GM18951 (cell line): ENCODE measurements at regions not wholly inside any gene's neighbourhood (a gene's known extent, or its start where the extent isn't known, plus 50 kb on each side); places are given as distances from the start of the nearest gene placed in this dataset.

Experiments
- POLR2A ChIP-seq: IDR thresholded peaks from 4 replicates; pipeline ENCODE4 v1.6.1; 2011; ENCODE audit warnings: mild to moderate bottlenecking; ENCODE audit not compliant: insufficient read length, insufficient read depth; ENCODE audit errors: extremely low read depth
- in situ Hi-C: fragments of 300-500 bp; cut with MboI; formaldehyde crosslinking; loops from one replicate; pipeline ENCODE4 v1.12.0; 2022; ENCODE audit warnings: low sequenced_read_pairs, mixed read lengths, inconsistent platforms; ENCODE audit not compliant: unreplicated experiment

DNA sequence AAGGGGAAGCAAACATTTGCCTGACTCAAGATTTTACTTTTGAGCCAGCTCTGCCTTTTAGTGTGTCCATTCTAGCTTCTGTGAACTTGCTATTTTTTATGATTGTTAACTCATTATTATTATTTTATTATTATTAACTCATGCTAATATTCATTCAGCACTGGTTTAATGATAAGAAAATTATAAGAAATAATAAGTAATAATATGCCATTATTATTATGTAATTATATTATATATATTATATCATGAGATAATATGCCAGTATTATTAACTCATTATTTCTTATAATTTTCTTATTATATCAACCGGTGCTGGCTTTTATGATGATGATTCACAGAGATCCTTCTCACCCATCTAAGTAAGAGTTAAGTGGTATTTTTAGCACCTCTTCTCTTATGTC lies 79.3 kb upstream of the NPVF start:
- TF ChIP-seq POLR2A: no peak
- in situ Hi-C loops: no loop called here

DNA sequence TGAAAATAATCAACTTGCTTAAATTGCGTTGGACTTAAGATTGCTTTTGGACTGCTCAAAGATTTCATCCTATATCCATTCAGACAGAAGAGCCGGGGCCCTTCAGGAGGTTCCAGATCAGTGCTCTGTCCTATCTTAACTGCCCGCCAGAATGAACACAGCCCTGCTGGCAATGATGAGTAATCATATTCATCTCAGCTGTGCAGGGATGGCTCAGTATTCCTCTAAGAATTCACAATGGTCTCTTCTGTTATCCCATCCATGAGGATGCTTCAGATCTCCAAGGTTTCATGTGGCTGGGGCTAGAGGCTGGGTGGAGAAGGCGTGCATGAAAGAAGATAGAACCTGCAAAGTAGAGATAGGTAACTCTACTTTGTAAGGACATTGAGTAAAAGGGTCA lies 80.0 kb upstream of the NPVF start:
- in situ Hi-C loops: no loop called here
- no peak for TF ChIP-seq POLR2A

DNA sequence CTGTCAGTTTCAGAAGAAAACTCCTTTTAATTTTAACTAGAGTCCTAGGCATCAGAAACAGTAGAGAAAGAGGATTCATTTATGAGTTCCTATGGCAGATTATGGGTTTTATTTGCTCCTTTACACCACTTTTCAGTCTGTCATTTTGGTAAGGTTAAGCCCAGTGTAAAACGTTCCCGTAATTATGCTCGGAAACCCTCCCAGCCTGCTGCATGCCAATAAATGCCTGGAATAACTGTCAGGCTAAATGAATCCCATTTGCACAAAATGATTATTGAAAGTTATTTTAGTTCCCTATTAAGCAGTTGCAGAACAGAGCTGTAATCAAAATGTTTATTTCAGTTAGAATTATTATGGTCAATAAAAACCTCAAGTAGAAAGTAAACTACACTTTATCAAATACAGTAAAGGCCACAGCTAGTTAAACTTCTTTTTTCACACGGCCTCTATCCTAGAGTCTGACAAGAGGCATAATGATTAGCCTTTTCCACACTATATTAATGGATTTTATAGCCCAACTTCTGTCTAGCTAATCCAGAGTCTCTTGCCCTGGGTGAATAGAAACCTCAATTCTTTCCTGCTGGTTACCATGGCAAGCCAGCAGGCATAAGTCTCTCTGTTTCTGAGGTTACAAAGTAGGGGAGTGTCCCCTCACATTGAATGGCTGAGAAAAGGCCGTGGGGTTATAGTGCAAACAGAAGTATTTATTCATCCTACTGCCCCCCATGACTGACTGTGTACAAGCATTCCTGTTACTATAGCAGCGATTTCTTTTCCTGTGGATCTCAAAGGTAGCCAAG lies 80.8 kb upstream of the NPVF start:
- in situ Hi-C loops: no loop called here

DNA sequence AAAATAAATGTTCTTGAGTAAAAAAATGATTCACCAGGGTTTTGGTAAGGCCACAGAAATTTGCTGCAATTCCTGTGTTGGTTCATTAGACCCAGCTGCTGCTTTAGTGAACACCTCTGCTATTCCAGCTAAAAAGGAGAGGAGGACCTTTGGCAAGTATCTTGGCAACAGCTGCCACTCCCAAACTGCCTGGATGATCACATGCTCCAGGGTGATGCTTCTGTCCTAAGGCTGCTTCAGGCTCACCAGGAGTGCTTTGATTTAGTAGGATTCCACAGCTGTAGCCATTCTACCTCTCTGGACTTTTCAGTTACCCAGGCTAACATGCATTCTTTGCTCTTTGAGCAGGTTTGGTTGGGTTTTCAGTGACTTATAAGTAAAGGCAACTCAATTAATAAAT lies 82.6 kb upstream of the NPVF start:
- no peak for TF ChIP-seq POLR2A
- in situ Hi-C loops: no loop called here

More for the DNA sequence above, 80.8 kb upstream of the NPVF start:
- no peak for TF ChIP-seq POLR2A

DNA sequence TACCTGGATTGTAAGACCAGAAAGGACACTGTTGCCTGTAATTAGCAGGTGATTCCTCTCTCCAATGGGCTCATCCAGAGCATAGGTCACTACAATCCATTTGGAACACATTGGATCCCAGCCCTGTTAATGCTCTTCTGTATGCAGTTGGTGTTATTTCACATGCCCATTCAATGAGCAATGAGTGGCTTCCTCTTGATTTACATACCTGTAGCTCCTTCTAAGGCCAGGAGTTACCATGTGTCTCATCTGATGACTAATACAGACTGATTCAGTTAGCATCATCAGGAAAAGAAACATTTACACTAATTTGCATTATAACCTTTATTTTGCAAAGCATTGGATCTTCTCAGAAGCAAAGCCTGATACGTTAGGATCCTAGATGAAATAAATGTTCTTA lies 83.1 kb upstream of the NPVF start:
- in situ Hi-C loops: no loop called here
- no peak for TF ChIP-seq POLR2A

DNA sequence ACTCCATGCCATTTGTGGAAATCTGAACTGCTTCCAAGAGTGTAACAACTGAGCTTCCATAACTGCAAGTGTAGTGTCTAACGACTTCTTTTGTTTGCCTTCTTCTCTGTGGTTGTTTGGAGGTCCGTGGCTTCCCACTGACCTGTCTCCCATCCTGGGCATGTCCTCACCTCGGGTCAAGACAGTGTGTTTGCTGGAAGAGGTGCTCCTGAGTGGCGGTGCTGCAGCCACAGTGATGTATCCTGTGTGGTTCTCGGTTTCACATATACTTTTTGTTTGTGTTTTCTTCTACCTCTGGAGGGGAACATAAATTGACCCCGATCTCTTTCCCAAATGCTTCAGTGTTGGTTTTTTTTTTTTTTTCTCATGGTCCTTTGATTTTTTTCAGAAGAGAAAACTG lies 84.7 kb upstream of the NPVF start:
- TF ChIP-seq POLR2A: no peak
- in situ Hi-C loops: no loop called here

DNA sequence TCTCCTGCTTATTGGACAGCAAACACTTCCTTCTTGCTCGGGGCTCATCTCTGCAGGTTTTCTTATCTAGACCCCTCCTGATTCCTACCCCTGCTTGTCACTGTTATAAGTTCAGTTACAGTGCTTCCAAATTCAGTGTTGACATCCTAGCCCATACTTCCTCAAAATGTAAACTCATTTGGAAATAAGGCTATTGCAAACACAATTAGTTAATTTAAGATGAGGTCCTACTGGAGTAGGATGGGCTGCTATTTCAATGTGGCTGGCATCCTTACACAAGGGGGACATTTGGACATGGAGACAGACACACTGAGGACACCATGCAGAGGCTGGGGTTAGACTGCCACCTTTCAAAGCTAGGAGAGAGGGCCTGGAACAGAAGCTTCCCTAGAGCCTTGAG lies 85.2 kb upstream of the NPVF start:
- in situ Hi-C loops: no loop called here
- TF ChIP-seq POLR2A: no peak

DNA sequence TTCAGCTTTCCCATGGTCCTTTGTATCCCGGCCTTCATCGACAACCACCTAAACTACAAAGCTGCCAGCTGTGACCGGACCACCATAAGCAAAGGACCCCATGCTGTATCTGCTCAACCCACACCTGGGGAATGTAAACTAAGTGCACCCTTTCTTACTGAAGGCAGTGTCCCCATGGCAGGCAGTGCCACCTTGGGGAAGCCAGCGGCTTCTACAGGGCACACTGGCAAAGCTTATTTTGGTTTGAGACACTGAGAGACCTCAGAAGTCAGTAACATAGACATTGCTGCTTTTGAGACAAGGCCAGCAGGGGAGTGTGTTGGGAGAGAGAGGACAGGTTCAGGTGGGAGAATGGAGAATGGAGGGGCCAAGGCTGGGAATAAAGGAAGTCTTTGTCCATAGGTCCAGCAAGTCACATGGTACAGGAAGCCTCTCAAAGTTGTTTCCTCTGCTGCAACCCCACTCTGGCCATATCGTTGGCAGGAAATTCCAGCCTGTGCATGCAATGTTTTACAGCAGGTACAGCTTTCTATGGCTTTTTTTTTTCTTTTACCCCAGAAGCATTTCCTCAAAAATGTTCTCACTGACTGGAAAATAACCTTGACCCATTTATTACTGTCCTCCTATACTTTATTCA lies 85.9 kb upstream of the NPVF start:
- in situ Hi-C loops: no loop called here
- TF ChIP-seq POLR2A: no peak

DNA sequence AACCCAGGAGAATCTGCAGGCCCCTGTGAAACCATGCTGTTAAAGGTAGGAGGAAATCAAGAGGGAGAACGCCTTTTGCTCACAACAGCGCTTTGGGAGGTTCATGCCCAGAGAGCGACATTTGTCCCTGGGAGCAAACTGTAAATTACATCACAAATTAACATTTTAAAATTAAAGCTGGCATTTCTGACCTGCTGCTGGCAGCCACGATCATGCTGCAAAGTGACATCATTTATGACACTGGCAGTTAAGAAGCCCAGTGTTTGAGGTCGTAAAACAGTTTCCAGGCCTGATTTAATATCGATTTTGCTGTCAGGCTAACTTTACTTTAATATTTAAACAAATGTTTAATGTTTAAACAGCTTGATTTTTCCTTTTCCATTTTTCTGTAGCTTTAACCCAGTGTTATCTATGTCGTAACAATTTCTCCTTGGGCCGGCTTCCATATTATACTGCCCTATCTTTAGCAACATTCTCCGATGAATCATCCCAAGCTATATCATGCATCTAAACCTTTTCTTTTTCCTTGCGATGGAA lies 86.5 kb upstream of the NPVF start:
- TF ChIP-seq POLR2A: no peak
- in situ Hi-C loops: no loop called here

DNA sequence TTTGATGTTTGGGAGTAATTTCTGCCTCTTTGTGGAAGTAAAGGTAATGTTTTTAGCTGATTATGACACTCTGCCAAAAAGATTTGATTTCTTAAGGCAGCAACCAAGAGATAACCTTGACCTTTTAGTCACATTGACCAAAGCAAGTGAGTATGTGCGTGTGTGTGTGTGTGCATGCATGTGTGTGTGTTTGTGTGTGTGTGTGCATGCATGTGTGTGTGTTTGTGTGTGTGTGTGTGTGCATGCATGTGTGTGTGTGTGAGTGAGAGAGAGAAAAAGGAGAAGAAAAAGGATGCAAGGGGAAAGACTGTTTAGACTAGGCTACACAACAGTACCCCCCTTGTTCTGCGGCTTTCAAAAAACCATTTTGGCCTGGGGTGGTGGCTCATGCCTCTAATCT lies 88.1 kb upstream of the NPVF start:
- TF ChIP-seq POLR2A: no peak
- in situ Hi-C loops: no loop called here

DNA sequence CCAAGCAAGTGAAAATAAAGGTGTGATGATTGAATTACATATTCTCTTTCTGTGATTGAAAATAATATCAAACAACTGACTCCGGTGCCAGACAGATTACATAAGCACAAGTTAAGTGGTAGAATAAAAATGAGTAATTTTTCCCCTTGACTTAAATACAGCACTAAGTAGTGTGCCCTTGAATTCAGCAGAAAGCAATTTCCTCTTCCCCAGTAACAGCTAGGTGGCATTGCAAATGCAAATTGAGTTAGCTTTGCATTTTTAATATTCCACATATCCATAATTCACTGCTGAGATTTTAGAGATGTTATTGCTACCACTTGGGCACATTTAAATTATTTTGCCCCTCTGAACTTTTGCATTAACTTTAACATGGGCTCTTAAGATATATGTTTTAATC lies 89.8 kb upstream of the NPVF start:
- no peak for TF ChIP-seq POLR2A
- in situ Hi-C loops: no loop called here

DNA sequence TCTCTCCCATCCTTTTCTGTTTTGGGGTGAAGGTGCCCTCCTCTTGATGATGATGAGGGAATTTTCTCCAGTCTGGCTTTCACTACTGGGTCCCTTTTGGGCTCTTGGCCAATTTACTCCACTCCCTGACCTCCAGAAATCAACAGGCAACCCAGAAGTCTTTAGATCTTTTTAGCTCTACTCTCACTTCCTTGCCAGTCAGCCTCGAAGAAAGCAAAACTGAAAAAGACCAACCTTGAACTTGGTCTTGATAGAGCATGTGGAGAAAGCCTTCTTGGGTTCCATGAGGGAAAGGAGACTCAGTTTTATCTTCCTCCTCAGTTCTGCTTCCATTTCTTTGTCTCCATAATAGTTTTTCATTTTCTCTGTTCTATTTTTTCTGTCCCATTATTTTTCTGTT lies 91.4 kb upstream of the NPVF start:
- in situ Hi-C loops: no loop called here
- no peak for TF ChIP-seq POLR2A

DNA sequence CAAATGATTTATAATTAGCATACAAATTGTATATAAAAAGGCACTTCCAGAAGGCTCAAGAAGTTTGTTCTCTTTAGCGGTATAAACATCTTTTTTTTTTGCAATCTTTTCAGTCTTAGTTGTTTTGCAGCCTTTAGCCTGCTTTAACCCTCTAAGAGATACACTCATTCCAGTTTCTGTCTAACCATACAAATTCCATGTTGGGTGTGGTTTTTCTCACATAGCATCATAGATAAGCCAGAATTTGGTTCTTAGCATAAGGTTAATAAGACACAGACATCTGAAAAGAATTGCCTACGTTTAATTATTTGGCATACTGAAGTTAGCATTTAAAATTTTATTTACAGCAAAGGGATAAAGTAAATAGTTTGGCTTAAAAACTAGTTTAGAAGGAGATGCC lies 92.5 kb upstream of the NPVF start:
- TF ChIP-seq POLR2A: no peak
- in situ Hi-C loops: no loop called here

DNA sequence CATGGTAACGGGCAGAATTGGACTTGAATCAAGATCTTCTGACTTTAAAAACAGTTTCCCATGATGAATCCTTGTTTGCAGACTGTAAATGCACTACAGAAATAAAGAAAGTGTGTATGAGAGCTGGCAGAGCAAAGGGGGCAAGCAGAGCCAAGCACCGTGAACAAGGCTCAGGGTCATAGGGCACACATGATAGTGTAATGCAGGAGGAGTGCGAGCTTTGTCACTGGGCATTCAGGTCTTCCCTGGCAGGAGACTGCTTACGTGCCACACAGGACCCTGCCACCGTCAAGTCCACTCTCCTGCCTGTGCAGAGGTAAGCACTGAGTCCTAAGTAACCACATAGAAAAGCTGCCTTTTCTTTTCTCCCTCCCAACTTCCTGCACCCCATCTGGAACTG lies 93.1 kb upstream of the NPVF start:
- TF ChIP-seq POLR2A: no peak
- in situ Hi-C loops: no loop called here
